Gastroesophageal sphincter (tissue), 3 donors: ENCODE measurements at regions not wholly inside any gene's neighbourhood (a gene's known extent, or its start where the extent isn't known, plus 50 kb on each side); places are given as distances from the start of the nearest gene placed in this dataset.

Experiments
- CTCF ChIP-seq, 4 experiments: fragments of 200-600 bp in 2 of 4; fragments of 450-650 bp in 2 of 4; sonication (generic) in 1 of 4; IDR thresholded peaks; one replicate each; pipeline ENCODE4 v1.5.1; 2017 to 2019; ENCODE audit warnings: antibody characterized with exemption in 4 of 4, mild to moderate bottlenecking in 2 of 4, moderate library complexity in 2 of 4
- POLR2A ChIP-seq, 2 donors: fragments of 450-650 bp; IDR thresholded peaks; one replicate each; pipeline ENCODE4 v1.6.1; 2017; ENCODE audit warnings: antibody characterized with exemption in 2 of 2, mild to moderate bottlenecking in 2 of 2, moderate library complexity in 1 of 2

- TF ChIP-seq POLR2A (IDR thresholded peaks at IDR 0.05): no peak
- no peak for TF ChIP-seq CTCF (IDR thresholded peaks at IDR 0.05)
These were observed 570.0 kb downstream of the TBC1D22A start for GRCh38 chr22:47332246-47332980.
